GM12878 (cell line): ENCODE measurements at regions not wholly inside any gene's neighbourhood (a gene's known extent, or its start where the extent isn't known, plus 50 kb on each side); places are given as distances from the start of the nearest gene placed in this dataset.

Experiments used
- BCL11A ChIP-seq: IDR thresholded peaks from 2 replicates; pipeline ENCODE4 v1.6.1; 2011; ENCODE audit warnings: low read depth, low read length
- BMI1 ChIP-seq: fragments of 450-650 bp; IDR thresholded peaks from 2 replicates; pipeline ENCODE4 v1.6.1; 2016; ENCODE audit warnings: mild to moderate bottlenecking, moderate library complexity, borderline replicate concordance
- CBX5 ChIP-seq: sonication (generic); IDR thresholded peaks from 2 replicates; pipeline ENCODE4 v1.6.1; 2016; ENCODE audit warnings: low read depth, moderate library complexity, mild to moderate bottlenecking, inconsistent platforms
- DPF2 ChIP-seq: fragments of 450-650 bp; IDR thresholded peaks from 2 replicates; pipeline ENCODE4 v1.6.1; 2017; ENCODE audit warnings: mild to moderate bottlenecking
- EED ChIP-seq: sonication (generic); IDR thresholded peaks from 2 replicates; pipeline ENCODE4 v1.6.1; 2016; ENCODE audit warnings: antibody characterized with exemption, low read depth
- NFXL1 ChIP-seq: fragments of 450-650 bp; IDR thresholded peaks from 2 replicates; pipeline ENCODE4 v1.6.1; 2017; ENCODE audit warnings: antibody characterized with exemption, mild to moderate bottlenecking, borderline replicate concordance
- POLR2A ChIP-seq: IDR thresholded peaks from 2 replicates; pipeline ENCODE4 v1.6.1; 2011; ENCODE audit warnings: low read depth, mild to moderate bottlenecking, low read length
- SP1 ChIP-seq: IDR thresholded peaks from one replicate; pipeline ENCODE4 v1.6.1; 2011; ENCODE audit warnings: low read depth, low read length
- TF ChIP-seq, protein P1 (sequence below): IDR thresholded peaks from 2 replicates; pipeline ENCODE4 v1.6.1; 2012; ENCODE audit warnings: improper control_type of control experiment, low read depth, low read length; ENCODE audit not compliant: insufficient replicate concordance
- TF ChIP-seq, protein P2 (sequence below): fragments of 450-650 bp; conservative IDR thresholded peaks from 2 replicates; pipeline ENCODE4 v1.6.1; 2017; ENCODE audit warnings: mild to moderate bottlenecking, moderate library complexity
- TF ChIP-seq, protein P3 (sequence below): fragments of 450-650 bp; IDR thresholded peaks from 2 replicates; pipeline ENCODE4 v1.6.1; 2018; ENCODE audit warnings: mild to moderate bottlenecking, low read depth, moderate library complexity; ENCODE audit not compliant: partially characterized antibody

DNA sequence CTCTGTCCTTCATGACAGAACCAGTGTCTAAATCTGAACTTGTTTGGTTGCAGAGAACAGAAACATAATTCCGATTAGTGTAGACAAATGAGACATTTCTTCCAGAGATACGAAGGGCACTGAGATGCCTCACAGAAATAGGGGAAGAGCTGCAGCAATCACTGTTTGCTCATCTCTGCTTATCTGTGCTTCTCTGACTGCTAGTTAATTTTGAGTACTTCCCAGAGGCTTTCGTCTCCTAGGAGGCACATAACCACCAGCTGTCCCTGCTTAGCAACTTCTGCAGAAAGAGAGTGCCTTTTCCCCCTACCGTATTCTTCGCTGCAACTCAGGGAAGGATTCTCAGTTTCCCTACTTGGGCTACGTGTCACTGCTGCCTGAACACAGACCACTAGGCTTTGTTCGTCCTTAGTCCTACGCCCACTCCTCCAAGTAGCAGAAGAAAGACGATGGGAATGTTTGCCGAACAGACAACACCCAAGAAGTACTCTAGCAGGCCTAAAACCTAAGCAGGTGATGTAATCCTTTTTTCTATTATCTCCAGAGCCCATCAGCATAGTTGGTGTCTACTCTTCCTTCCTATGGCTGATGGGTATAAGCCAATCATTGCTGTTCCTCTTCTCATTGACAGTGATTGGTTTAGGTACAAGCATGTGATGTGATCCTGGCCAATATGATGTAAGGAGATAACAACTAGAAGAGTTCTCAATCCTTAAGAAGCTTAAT, 63.6 kb downstream of the TNP1 start (continued):
- TF ChIP-seq, protein P1, sequence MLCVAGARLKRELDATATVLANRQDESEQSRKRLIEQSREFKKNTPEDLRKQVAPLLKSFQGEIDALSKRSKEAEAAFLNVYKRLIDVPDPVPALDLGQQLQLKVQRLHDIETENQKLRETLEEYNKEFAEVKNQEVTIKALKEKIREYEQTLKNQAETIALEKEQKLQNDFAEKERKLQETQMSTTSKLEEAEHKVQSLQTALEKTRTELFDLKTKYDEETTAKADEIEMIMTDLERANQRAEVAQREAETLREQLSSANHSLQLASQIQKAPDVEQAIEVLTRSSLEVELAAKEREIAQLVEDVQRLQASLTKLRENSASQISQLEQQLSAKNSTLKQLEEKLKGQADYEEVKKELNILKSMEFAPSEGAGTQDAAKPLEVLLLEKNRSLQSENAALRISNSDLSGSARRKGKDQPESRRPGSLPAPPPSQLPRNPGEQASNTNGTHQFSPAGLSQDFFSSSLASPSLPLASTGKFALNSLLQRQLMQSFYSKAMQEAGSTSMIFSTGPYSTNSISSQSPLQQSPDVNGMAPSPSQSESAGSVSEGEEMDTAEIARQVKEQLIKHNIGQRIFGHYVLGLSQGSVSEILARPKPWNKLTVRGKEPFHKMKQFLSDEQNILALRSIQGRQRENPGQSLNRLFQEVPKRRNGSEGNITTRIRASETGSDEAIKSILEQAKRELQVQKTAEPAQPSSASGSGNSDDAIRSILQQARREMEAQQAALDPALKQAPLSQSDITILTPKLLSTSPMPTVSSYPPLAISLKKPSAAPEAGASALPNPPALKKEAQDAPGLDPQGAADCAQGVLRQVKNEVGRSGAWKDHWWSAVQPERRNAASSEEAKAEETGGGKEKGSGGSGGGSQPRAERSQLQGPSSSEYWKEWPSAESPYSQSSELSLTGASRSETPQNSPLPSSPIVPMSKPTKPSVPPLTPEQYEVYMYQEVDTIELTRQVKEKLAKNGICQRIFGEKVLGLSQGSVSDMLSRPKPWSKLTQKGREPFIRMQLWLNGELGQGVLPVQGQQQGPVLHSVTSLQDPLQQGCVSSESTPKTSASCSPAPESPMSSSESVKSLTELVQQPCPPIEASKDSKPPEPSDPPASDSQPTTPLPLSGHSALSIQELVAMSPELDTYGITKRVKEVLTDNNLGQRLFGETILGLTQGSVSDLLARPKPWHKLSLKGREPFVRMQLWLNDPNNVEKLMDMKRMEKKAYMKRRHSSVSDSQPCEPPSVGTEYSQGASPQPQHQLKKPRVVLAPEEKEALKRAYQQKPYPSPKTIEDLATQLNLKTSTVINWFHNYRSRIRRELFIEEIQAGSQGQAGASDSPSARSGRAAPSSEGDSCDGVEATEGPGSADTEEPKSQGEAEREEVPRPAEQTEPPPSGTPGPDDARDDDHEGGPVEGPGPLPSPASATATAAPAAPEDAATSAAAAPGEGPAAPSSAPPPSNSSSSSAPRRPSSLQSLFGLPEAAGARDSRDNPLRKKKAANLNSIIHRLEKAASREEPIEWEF: no peak
- TF ChIP-seq, protein P2, sequence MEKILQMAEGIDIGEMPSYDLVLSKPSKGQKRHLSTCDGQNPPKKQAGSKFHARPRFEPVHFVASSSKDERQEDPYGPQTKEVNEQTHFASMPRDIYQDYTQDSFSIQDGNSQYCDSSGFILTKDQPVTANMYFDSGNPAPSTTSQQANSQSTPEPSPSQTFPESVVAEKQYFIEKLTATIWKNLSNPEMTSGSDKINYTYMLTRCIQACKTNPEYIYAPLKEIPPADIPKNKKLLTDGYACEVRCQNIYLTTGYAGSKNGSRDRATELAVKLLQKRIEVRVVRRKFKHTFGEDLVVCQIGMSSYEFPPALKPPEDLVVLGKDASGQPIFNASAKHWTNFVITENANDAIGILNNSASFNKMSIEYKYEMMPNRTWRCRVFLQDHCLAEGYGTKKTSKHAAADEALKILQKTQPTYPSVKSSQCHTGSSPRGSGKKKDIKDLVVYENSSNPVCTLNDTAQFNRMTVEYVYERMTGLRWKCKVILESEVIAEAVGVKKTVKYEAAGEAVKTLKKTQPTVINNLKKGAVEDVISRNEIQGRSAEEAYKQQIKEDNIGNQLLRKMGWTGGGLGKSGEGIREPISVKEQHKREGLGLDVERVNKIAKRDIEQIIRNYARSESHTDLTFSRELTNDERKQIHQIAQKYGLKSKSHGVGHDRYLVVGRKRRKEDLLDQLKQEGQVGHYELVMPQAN: no peak
- no peak for TF ChIP-seq POLR2A
- TF ChIP-seq CBX5: no peak
- TF ChIP-seq NFXL1: no peak
- TF ChIP-seq BMI1: no peak
- TF ChIP-seq BCL11A: no peak
- TF ChIP-seq EED: no peak
- TF ChIP-seq DPF2: no peak
- TF ChIP-seq, protein P3, sequence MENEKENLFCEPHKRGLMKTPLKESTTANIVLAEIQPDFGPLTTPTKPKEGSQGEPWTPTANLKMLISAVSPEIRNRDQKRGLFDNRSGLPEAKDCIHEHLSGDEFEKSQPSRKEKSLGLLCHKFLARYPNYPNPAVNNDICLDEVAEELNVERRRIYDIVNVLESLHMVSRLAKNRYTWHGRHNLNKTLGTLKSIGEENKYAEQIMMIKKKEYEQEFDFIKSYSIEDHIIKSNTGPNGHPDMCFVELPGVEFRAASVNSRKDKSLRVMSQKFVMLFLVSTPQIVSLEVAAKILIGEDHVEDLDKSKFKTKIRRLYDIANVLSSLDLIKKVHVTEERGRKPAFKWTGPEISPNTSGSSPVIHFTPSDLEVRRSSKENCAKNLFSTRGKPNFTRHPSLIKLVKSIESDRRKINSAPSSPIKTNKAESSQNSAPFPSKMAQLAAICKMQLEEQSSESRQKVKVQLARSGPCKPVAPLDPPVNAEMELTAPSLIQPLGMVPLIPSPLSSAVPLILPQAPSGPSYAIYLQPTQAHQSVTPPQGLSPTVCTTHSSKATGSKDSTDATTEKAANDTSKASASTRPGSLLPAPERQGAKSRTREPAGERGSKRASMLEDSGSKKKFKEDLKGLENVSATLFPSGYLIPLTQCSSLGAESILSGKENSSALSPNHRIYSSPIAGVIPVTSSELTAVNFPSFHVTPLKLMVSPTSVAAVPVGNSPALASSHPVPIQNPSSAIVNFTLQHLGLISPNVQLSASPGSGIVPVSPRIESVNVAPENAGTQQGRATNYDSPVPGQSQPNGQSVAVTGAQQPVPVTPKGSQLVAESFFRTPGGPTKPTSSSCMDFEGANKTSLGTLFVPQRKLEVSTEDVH: no peak
- TF ChIP-seq SP1: no peak
